AG09309 (cell line): ENCODE measurements at regions not wholly inside any gene's neighbourhood (a gene's known extent, or its start where the extent isn't known, plus 50 kb on each side); places are given as distances from the start of the nearest gene placed in this dataset.
"Not testable (repeated sequence)": the region's sequence is repeated elsewhere in the genome, so short reads cannot be mapped to it uniquely, and the experiment has no call there.

Experiments
- DNase-seq: peaks from one replicate; pipeline ENCODE4 v3.0.0-alpha.2; 2010; ENCODE audit warnings: low read depth
- H3K4me3 ChIP-seq: 2 replicates; pipeline ENCODE4 v1.5.1; 2011; ENCODE audit warnings: mild to moderate bottlenecking, low read depth, low read length, moderate library complexity; ENCODE audit not compliant: control insufficient read depth
- CTCF ChIP-seq: IDR thresholded peaks from 2 replicates; pipeline ENCODE4 v1.5.1; 2011; ENCODE audit warnings: mild to moderate bottlenecking, low read depth, low read length, inconsistent platforms; ENCODE audit not compliant: insufficient read depth, control insufficient read depth; ENCODE audit errors: missing control alignments

- H3K4me3 ChIP-seq, result no peak overlapping the region
- no peak for DNase-seq
- no peak for TF ChIP-seq CTCF
These were observed 416.1 kb downstream of the PSAT1 start for GRCh38 chr9:78712903-78713613.

GRCh38 chr9:78713614-78714405 lies 416.9 kb downstream of the PSAT1 start:
- peak; percentile 58 for DNase-seq
- TF ChIP-seq CTCF, result no peak
- H3K4me3 ChIP-seq, result no peak overlapping the region

GRCh38 chr9:78714576-78714975 lies 417.7 kb downstream of the PSAT1 start:
- peak; percentile 46 for DNase-seq
- H3K4me3 ChIP-seq, result no peak overlapping the region

DNA sequence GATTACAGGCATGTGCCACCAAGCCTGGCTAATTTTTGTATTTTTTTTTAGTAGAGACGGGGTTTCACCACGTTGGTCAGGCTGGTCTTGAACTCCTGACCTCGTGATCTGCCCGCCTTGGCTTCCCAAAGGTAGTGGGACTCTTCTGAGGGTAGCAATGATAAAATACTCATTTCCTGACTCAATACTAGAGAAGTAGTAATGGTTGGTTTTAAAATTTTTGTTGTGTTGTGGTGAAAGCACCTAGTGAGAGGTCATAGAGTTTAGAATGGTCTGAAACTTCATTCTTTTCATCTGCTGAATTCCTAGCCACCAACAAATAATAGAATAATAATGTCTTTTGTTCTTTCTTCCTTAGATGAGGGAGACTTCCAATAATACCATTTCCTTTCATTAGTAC lies 422.1 kb downstream of the PSAT1 start:
- not testable (repeated sequence) for H3K4me3 ChIP-seq, DNase-seq

More at GRCh38 chr9:78714576-78714975, 417.7 kb downstream of the PSAT1 start:
- TF ChIP-seq CTCF, result no peak

DNA sequence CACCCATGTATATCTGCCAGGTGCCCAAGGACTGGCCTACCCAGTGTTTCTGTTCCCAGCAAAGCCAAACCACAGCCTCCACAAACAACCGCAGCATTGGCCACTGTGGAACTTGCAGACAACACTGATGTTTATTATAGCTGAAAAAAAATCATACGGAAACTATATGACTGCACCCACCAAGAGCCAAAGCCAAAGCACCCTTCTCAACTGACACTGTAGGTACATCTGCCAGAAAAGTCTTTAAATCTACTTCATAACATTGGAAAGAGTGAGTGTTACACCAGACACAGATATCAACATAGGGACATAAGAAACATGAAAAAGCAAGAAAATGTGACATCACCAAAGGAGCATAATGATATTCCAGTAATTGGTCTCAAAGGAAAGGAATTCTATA lies 428.0 kb downstream of the PSAT1 start:
- no peak overlapping the region for H3K4me3 ChIP-seq
- TF ChIP-seq CTCF, result no peak
- DNase-seq, result no peak

- no peak overlapping the region for H3K4me3 ChIP-seq
- no peak for TF ChIP-seq CTCF
- DNase-seq, result no peak
These were observed 428.6 kb downstream of the PSAT1 start for GRCh38 chr9:78725503-78725902.

DNA sequence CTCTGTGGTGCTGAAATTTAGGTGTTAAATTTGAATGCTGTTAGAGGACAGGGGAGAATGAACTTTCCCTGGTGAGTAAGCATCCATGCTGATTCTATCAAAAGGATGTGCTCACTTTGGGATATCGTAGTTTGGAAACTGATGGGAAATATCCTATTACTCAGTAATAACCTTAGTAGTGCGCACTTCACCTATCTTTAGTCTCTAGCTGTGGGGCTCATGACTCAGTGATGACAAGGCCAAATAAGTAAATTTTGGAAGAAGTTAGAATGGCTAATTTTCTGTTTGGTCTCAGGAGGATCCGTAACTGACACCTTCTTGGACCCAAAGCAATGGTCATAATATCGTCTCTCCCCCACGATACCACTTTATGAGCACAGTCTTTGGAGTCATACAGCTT lies 448.4 kb downstream of the PSAT1 start:
- H3K4me3 ChIP-seq, result no peak overlapping the region
- DNase-seq, result no peak
- no peak for TF ChIP-seq CTCF
